ENCODE measurements at regions not wholly inside any gene's neighbourhood (a gene's known extent, or its start where the extent isn't known, plus 50 kb on each side); places are given as distances from the start of the nearest gene placed in this dataset.

DNA sequence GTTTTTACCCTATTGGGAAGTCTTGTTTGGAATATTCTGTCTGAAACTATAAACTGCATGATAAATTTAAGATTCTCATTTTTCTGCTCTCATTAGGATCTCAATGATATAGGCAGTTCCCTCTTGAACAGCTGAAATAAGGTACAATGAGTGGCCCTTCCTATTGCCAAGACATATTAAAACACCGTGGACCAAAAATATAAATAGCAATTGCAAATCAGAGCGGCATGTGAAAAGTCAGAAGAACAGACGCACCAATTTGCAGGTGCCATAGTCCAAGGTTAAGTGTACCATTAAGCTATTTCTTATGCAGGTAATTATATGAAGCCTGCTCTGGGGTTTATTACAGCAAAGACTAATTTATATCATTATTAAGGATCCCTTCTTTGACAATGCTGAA, 920.8 kb upstream of the CELF2 start:
- no peaks in the 10 kb centered on the region for H3K27me3 ChIP-seq (ENCODE audit: insufficient read depth, insufficient read length)
- DNase-seq (ENCODE audit: low read depth, low spot score): no peak
- no peaks in the 10 kb centered on the region for H3K9me3 ChIP-seq (ENCODE audit: insufficient read depth, low read length)
- no peaks in the 10 kb centered on the region for H3K4me1 ChIP-seq (ENCODE audit: insufficient read depth, insufficient read length)
- no peak overlapping the region for H3K4me3 ChIP-seq (ENCODE audit: insufficient read length, low read depth)
- TF ChIP-seq ZNF274 (IDR thresholded peaks at IDR 0.05; ENCODE audit: low read depth, low read length): no peak
- no peak for TF ChIP-seq YY1 (IDR thresholded peaks at IDR 0.05; ENCODE audit: insufficient read depth, insufficient read length)
- no peak for TF ChIP-seq SUZ12 (IDR thresholded peaks at IDR 0.05; ENCODE audit: extremely low read depth, insufficient read depth, insufficient read length)
- H3K9ac ChIP-seq (ENCODE audit: insufficient read length, low read depth): no peak overlapping the region
- no peaks in the 10 kb centered on the region for H3K36me3 ChIP-seq (ENCODE audit: insufficient read depth, insufficient read length, low read length)

DNA sequence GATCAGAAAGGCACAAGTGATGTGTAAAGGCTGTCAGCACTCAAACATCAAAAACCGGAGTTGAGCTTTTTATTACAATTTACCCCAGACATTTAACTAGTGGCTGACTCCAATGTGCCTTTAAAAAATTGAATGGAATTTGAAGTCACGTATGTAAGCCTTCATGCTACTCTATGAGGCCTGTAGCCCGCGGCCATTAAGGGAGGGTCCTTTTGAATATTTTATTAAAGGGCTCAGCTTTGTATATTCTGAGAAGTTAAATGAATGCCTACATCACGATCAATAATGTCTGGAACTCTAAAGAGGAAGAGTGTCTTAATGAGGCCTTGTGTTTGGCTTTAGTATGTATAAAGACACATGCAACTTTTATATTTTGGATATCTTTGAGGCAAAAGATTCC, 916.6 kb upstream of the CELF2 start:
- no peak for TF ChIP-seq YY1 (IDR thresholded peaks at IDR 0.05; ENCODE audit: insufficient read depth, insufficient read length)
- no peak for TF ChIP-seq ZNF274 (IDR thresholded peaks at IDR 0.05; ENCODE audit: low read depth, low read length)
- TF ChIP-seq SUZ12 (IDR thresholded peaks at IDR 0.05; ENCODE audit: extremely low read depth, insufficient read depth, insufficient read length): no peak
- H3K9ac ChIP-seq (ENCODE audit: insufficient read length, low read depth): no peak overlapping the region
- H3K9me3 ChIP-seq (ENCODE audit: insufficient read depth, low read length): no peaks in the 10 kb centered on the region
- no peak for DNase-seq (ENCODE audit: low read depth, low spot score)
- H3K36me3 ChIP-seq (ENCODE audit: insufficient read depth, insufficient read length, low read length): no peaks in the 10 kb centered on the region
- H3K27me3 ChIP-seq (ENCODE audit: insufficient read depth, insufficient read length): no peaks in the 10 kb centered on the region
- H3K4me3 ChIP-seq (ENCODE audit: insufficient read length, low read depth): no peak overlapping the region
- H3K4me1 ChIP-seq (ENCODE audit: insufficient read depth, insufficient read length): no peaks in the 10 kb centered on the region

DNA sequence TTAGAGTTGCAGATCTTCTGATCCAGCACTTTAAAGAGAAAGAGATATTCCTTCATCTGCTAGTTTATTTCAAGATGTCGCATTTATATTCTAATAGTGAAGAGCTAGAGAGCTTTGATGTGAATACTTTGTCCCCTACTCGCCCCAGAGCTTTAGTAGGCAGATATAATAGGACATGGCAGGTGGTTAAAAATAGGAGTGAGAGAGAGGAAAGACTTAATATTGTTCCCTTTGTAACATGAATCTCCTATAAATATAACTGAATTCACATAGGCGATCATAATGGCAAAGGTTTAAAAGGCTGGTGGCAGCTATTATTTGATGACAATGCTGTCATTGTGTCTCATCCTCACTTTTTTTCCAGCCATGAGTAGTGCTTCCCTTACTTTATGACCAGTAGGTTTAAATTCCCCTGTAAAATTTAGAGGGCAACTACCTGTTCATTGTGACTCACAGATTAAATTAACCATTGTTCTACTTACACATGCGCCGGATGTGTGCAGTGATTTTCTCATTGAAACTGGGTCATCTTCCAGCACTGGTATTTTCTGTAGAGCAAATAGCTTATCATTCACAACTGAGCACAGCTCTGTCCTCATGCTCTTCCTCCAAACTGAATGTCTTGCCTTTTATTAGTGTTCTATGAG, 906.7 kb upstream of the CELF2 start:
- H3K9ac ChIP-seq (ENCODE audit: insufficient read length, low read depth): no peak overlapping the region
- TF ChIP-seq SUZ12 (IDR thresholded peaks at IDR 0.05; ENCODE audit: extremely low read depth, insufficient read depth, insufficient read length) (no peak), YY1 (IDR thresholded peaks at IDR 0.05; ENCODE audit: insufficient read depth, insufficient read length) (no peak), ZNF274 (IDR thresholded peaks at IDR 0.05; ENCODE audit: low read depth, low read length) (no peak)

DNA sequence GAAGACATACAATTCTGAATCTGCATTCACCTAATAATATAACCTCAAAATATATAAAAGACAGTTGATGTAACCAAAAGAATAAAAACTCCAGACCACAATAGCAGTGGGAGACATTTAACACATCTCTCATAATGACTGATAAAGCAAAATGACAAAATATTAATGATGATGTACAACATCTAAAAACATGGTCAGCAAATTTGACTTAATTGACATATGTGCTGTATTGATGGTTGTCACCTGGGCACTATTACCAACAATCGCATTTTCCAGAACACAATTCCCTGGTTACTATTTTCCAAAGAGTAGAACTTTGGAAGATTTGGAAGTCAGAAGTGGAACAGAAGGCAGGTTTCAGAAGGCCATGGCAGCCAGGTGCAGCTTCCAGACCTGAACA, 899.5 kb upstream of the CELF2 start:
- Histone ChIP-seq H3K9me3 (ENCODE audit: insufficient read depth, low read length) (no peaks in the 10 kb centered on the region), H3K27me3 (ENCODE audit: insufficient read depth, insufficient read length) (no peaks in the 10 kb centered on the region), H3K4me1 (ENCODE audit: insufficient read depth, insufficient read length) (no peaks in the 10 kb centered on the region), H3K4me3 (ENCODE audit: insufficient read length, low read depth) (no peak overlapping the region), H3K9ac (ENCODE audit: insufficient read length, low read depth) (no peak overlapping the region), H3K36me3 (ENCODE audit: insufficient read depth, insufficient read length, low read length) (no peaks in the 10 kb centered on the region)
- TF ChIP-seq SUZ12 (IDR thresholded peaks at IDR 0.05; ENCODE audit: extremely low read depth, insufficient read depth, insufficient read length): no peak
- TF ChIP-seq ZNF274 (IDR thresholded peaks at IDR 0.05; ENCODE audit: low read depth, low read length): no peak
- TF ChIP-seq YY1 (IDR thresholded peaks at IDR 0.05; ENCODE audit: insufficient read depth, insufficient read length): no peak
- DNase-seq (ENCODE audit: low read depth, low spot score): no peak

More for the DNA sequence above, 906.7 kb upstream of the CELF2 start:
- Histone ChIP-seq H3K9me3 (ENCODE audit: insufficient read depth, low read length) (no peaks in the 10 kb centered on the region), H3K4me1 (ENCODE audit: insufficient read depth, insufficient read length) (no peaks in the 10 kb centered on the region), H3K27me3 (ENCODE audit: insufficient read depth, insufficient read length) (no peaks in the 10 kb centered on the region), H3K36me3 (ENCODE audit: insufficient read depth, insufficient read length, low read length) (no peaks in the 10 kb centered on the region), H3K4me3 (ENCODE audit: insufficient read length, low read depth) (no peak overlapping the region)
- DNase-seq (ENCODE audit: low read depth, low spot score): no peak

DNA sequence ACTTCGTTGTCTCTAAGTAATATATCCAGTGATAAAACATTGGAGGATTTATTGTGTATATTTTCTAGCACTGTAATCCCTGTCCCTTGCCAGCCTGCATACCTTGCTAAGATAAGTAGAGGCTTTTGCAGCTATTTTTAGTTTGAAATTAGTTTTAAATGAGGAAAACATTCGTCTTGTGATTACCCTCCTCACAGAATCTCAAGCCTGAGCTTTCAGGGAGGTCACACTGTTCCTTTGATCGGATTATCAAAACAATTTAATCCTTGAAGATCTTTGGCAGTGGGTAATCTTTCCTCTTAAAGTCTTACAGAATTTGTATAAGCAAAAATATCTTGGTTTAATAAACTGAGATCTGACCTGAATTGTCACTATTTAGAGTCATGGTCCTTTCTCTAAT, 897.0 kb upstream of the CELF2 start:
- Histone ChIP-seq H3K4me3 (ENCODE audit: insufficient read length, low read depth) (no peak overlapping the region), H3K9ac (ENCODE audit: insufficient read length, low read depth) (no peak overlapping the region), H3K9me3 (ENCODE audit: insufficient read depth, low read length) (no peaks in the 10 kb centered on the region), H3K27me3 (ENCODE audit: insufficient read depth, insufficient read length) (no peaks in the 10 kb centered on the region), H3K36me3 (ENCODE audit: insufficient read depth, insufficient read length, low read length) (no peaks in the 10 kb centered on the region), H3K4me1 (ENCODE audit: insufficient read depth, insufficient read length) (no peaks in the 10 kb centered on the region)
- no peak for DNase-seq (ENCODE audit: low read depth, low spot score)
- TF ChIP-seq YY1 (IDR thresholded peaks at IDR 0.05; ENCODE audit: insufficient read depth, insufficient read length) (no peak), ZNF274 (IDR thresholded peaks at IDR 0.05; ENCODE audit: low read depth, low read length) (no peak), SUZ12 (IDR thresholded peaks at IDR 0.05; ENCODE audit: extremely low read depth, insufficient read depth, insufficient read length) (no peak)

DNA sequence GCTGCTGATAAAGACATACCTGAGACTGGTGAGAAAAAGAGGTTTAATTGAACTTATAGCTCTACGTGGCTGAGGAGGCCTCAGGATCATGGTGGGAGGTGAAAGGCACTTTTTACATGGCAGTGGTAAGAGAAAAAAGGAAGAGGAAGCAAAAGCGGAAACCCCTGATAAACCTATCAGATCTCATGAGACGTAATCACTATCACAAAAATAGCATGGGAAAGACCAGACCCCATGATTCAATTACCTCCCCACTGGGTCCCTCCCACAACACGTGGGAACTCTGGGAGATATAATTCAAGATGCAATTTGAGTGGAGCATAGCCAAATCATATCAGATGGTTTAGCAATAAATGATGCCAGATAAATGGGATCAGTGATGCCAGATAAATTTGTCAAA, 892.0 kb upstream of the CELF2 start:
- Histone ChIP-seq H3K4me3 (ENCODE audit: insufficient read length, low read depth) (no peak overlapping the region), H3K27me3 (ENCODE audit: insufficient read depth, insufficient read length) (no peaks in the 10 kb centered on the region), H3K9me3 (ENCODE audit: insufficient read depth, low read length) (no peaks in the 10 kb centered on the region), H3K4me1 (ENCODE audit: insufficient read depth, insufficient read length) (no peaks in the 10 kb centered on the region), H3K36me3 (ENCODE audit: insufficient read depth, insufficient read length, low read length) (no peaks in the 10 kb centered on the region), H3K9ac (ENCODE audit: insufficient read length, low read depth) (no peak overlapping the region)
- DNase-seq (ENCODE audit: low read depth, low spot score): no peak
- no peak for TF ChIP-seq SUZ12 (IDR thresholded peaks at IDR 0.05; ENCODE audit: extremely low read depth, insufficient read depth, insufficient read length)
- no peak for TF ChIP-seq ZNF274 (IDR thresholded peaks at IDR 0.05; ENCODE audit: low read depth, low read length)
- TF ChIP-seq YY1 (IDR thresholded peaks at IDR 0.05; ENCODE audit: insufficient read depth, insufficient read length): no peak

DNA sequence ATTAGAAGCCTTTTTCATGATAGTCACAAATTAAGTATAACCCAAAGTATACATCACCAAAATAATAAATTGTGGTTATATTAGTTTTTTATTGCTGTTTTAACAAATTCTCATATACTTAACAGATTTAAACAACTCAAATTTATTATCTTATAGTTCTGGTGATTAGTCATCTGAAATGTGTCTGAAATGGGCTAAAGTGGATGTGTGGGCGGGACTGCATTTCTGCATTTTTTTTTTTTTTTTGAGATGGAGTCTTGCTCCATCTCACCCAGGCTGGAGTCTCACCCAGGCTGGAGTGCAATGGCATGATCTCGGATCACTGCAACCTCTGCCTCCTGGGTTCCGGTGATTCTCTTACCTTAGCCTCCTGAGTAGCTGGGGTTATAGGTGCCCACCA, 891.5 kb upstream of the CELF2 start:
- H3K27me3 ChIP-seq (ENCODE audit: insufficient read depth, insufficient read length): no peaks in the 10 kb centered on the region
- H3K4me1 ChIP-seq (ENCODE audit: insufficient read depth, insufficient read length): no peaks in the 10 kb centered on the region
- no peak overlapping the region for H3K4me3 ChIP-seq (ENCODE audit: insufficient read length, low read depth)
- no peak overlapping the region for H3K9ac ChIP-seq (ENCODE audit: insufficient read length, low read depth)
- no peak for DNase-seq (ENCODE audit: low read depth, low spot score)
- H3K9me3 ChIP-seq (ENCODE audit: insufficient read depth, low read length): no peaks in the 10 kb centered on the region
- TF ChIP-seq ZNF274 (IDR thresholded peaks at IDR 0.05; ENCODE audit: low read depth, low read length) (no peak), YY1 (IDR thresholded peaks at IDR 0.05; ENCODE audit: insufficient read depth, insufficient read length) (no peak), SUZ12 (IDR thresholded peaks at IDR 0.05; ENCODE audit: extremely low read depth, insufficient read depth, insufficient read length) (no peak)
- no peaks in the 10 kb centered on the region for H3K36me3 ChIP-seq (ENCODE audit: insufficient read depth, insufficient read length, low read length)
